SK-N-SH (cell line): ENCODE measurements at regions not wholly inside any gene's neighbourhood (a gene's known extent, or its start where the extent isn't known, plus 50 kb on each side); places are given as distances from the start of the nearest gene placed in this dataset.

ENCODE experiments used
- CHD2 ChIP-seq: fragments of 150-350 bp; IDR thresholded peaks from 2 replicates; pipeline ENCODE4 v1.6.1; 2018; ENCODE audit warnings: low read length; ENCODE audit not compliant: partially characterized antibody
- FOXJ3 ChIP-seq: sonication (generic); formaldehyde crosslinking; IDR thresholded peaks from 2 replicates; pipeline ENCODE4 v1.5.1; 2020; ENCODE audit warnings: mild to moderate bottlenecking, missing genetic modification reagents
- MAX ChIP-seq: IDR thresholded peaks from 2 replicates; pipeline ENCODE4 v1.4.0; 2012; ENCODE audit warnings: low read depth
- MEF2A ChIP-seq: IDR thresholded peaks from 2 replicates; pipeline ENCODE4 v1.4.0; 2012; ENCODE audit warnings: low read depth, borderline replicate concordance
- NRF1 ChIP-seq: IDR thresholded peaks from 2 replicates; pipeline ENCODE4 v1.6.1; 2012; ENCODE audit warnings: low read depth, mild to moderate bottlenecking, low read length
- POLR2AphosphoS5 ChIP-seq: IDR thresholded peaks from 2 replicates; pipeline ENCODE4 v1.6.1; 2012; ENCODE audit warnings: low read depth, low read length
- RAD21 ChIP-seq: IDR thresholded peaks from 2 replicates; pipeline ENCODE4 v1.6.1; 2012; ENCODE audit warnings: mild to moderate bottlenecking, low read length
- RCOR1 ChIP-seq: fragments of 150-350 bp; IDR thresholded peaks from 2 replicates; pipeline ENCODE4 v1.6.1; 2017; ENCODE audit warnings: antibody characterized with exemption, low read length
- SIN3A ChIP-seq: IDR thresholded peaks from 2 replicates; pipeline ENCODE4 v1.6.1; 2012; ENCODE audit warnings: low read depth, mild to moderate bottlenecking, low read length, moderate library complexity, borderline replicate concordance
- TAF1 ChIP-seq: IDR thresholded peaks from 2 replicates; pipeline ENCODE4 v1.6.1; 2012; ENCODE audit warnings: low read depth, mild to moderate bottlenecking, low read length, moderate library complexity, borderline replicate concordance
- TF ChIP-seq, protein P1 (sequence below): fragments of 200-600 bp; sonication (generic); IDR thresholded peaks from 2 replicates; pipeline ENCODE4 v1.6.1; 2017; ENCODE audit warnings: antibody characterized with exemption, mild to moderate bottlenecking, moderate library complexity

GRCh38 chr4:135197641-135198040 is 996.1 kb upstream of the PABPC4L start:
- no peak for TF ChIP-seq MAX
- TF ChIP-seq POLR2AphosphoS5: no peak
- TF ChIP-seq MEF2A: no peak
- TF ChIP-seq FOXJ3 (CRISPR knock-in tag): no peak
- no peak for TF ChIP-seq SIN3A
- TF ChIP-seq, protein P1, sequence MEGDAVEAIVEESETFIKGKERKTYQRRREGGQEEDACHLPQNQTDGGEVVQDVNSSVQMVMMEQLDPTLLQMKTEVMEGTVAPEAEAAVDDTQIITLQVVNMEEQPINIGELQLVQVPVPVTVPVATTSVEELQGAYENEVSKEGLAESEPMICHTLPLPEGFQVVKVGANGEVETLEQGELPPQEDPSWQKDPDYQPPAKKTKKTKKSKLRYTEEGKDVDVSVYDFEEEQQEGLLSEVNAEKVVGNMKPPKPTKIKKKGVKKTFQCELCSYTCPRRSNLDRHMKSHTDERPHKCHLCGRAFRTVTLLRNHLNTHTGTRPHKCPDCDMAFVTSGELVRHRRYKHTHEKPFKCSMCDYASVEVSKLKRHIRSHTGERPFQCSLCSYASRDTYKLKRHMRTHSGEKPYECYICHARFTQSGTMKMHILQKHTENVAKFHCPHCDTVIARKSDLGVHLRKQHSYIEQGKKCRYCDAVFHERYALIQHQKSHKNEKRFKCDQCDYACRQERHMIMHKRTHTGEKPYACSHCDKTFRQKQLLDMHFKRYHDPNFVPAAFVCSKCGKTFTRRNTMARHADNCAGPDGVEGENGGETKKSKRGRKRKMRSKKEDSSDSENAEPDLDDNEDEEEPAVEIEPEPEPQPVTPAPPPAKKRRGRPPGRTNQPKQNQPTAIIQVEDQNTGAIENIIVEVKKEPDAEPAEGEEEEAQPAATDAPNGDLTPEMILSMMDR: no peak
- TF ChIP-seq NRF1: no peak
- TF ChIP-seq RCOR1: no peak
- no peak for TF ChIP-seq TAF1
- TF ChIP-seq RAD21: no peak
- no peak for TF ChIP-seq CHD2
